Neural cell (in vitro differentiated cells): ENCODE measurements at regions not wholly inside any gene's neighbourhood (a gene's known extent, or its start where the extent isn't known, plus 50 kb on each side); places are given as distances from the start of the nearest gene placed in this dataset.

Experiments used
- EZH2 ChIP-seq: fragments of 200-600, 300-800 bp; shearing (Covaris generic), sonication (generic); IDR thresholded peaks from 2 replicates; pipeline ENCODE4 v1.6.1; 2014; ENCODE audit warnings: antibody characterized with exemption, low read length, borderline replicate concordance, mild to moderate bottlenecking; ENCODE audit not compliant: insufficient read depth, poor library complexity, severe bottlenecking
- POLR2AphosphoS5 ChIP-seq: IDR thresholded peaks from 2 replicates; pipeline ENCODE4 v1.6.1; 2012
- RAD21 ChIP-seq: fragments of 450-650 bp; conservative IDR thresholded peaks from 2 replicates; pipeline ENCODE4 v1.6.1; 2014; ENCODE audit warnings: antibody characterized with exemption, mild to moderate bottlenecking, moderate library complexity
- REST ChIP-seq: IDR thresholded peaks from 2 replicates; pipeline ENCODE4 v1.6.1; 2012; ENCODE audit warnings: borderline replicate concordance
- TF ChIP-seq, protein P1 (sequence below): fragments of 450-650 bp; IDR thresholded peaks from 2 replicates; pipeline ENCODE4 v1.5.1; 2014; ENCODE audit warnings: antibody characterized with exemption, mild to moderate bottlenecking, moderate library complexity; ENCODE audit not compliant: poor library complexity, severe bottlenecking

GRCh38 chr21:16504766-16505165, 775.0 kb downstream of the USP25 start:
- TF ChIP-seq EZH2 = no peak
- TF ChIP-seq, protein P1, sequence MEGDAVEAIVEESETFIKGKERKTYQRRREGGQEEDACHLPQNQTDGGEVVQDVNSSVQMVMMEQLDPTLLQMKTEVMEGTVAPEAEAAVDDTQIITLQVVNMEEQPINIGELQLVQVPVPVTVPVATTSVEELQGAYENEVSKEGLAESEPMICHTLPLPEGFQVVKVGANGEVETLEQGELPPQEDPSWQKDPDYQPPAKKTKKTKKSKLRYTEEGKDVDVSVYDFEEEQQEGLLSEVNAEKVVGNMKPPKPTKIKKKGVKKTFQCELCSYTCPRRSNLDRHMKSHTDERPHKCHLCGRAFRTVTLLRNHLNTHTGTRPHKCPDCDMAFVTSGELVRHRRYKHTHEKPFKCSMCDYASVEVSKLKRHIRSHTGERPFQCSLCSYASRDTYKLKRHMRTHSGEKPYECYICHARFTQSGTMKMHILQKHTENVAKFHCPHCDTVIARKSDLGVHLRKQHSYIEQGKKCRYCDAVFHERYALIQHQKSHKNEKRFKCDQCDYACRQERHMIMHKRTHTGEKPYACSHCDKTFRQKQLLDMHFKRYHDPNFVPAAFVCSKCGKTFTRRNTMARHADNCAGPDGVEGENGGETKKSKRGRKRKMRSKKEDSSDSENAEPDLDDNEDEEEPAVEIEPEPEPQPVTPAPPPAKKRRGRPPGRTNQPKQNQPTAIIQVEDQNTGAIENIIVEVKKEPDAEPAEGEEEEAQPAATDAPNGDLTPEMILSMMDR = no peak
- TF ChIP-seq RAD21 = no peak
- TF ChIP-seq POLR2AphosphoS5 = no peak
- TF ChIP-seq REST = no peak
